ENCODE measurements at regions not wholly inside any gene's neighbourhood (a gene's known extent, or its start where the extent isn't known, plus 50 kb on each side); places are given as distances from the start of the nearest gene placed in this dataset.

- 42 to 60% methylated on average over 3 of the region's 3 CpGs for WGBS, 2 donors
- DNase-seq (no peak), ATAC-seq (no peak)
- TF ChIP-seq POLR2A (IDR thresholded peaks at IDR 0.05) (no peak), CTCF (IDR thresholded peaks at IDR 0.05) (no peak)
- Histone ChIP-seq H3K27ac (no peak overlapping the region), H3K36me3 (replicated peaks in 1 of 2; ENCODE audit: insufficient read depth in 1 of 2, low read depth in 2 of 2) (no peaks in the 10 kb centered on the region), H3K9me3 (no peaks in the 10 kb centered on the region), H3K27me3 (no peaks in the 10 kb centered on the region), H3K4me3 (no peak overlapping the region), H3K4me1 (no peaks in the 10 kb centered on the region)
- intact Hi-C loops (cut with DNase I): no loop called here
Observed at GRCh38 chr1:240705579-240705978, 93.6 kb upstream of the GREM2 start.

DNA sequence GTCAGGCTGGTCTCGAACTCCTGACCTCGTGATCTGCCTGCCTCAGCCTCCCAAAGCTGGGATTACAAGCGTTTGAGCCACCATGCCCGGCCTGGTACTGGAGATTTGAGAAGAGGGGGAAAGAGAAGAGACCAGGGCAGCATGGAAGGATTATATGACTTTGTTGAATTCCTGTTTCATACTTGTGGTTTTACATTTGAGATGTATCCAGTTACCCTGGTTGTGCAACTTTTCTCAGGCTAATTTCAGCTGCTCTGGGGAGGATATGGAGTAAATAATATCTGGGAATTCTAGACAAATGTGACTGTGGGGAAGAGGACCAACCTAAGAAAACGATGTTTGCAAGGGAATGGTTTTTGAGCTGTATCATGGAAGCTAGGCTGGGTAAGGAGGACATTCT, 89.5 kb upstream of the GREM2 start:
- no peaks in the 10 kb centered on the region for H3K9me3 ChIP-seq
- no peak for DNase-seq
- H3K36me3 ChIP-seq (replicated peaks in 1 of 2; ENCODE audit: insufficient read depth in 1 of 2, low read depth in 2 of 2): no peaks in the 10 kb centered on the region
- H3K27ac ChIP-seq: no peak overlapping the region
- ATAC-seq: no peak
- H3K4me3 ChIP-seq: no peak overlapping the region
- H3K27me3 ChIP-seq: no peaks in the 10 kb centered on the region
- intact Hi-C loops (cut with DNase I): no loop called here
- H3K4me1 ChIP-seq: no peaks in the 10 kb centered on the region
- 65 to 74% methylated on average over 5 of the region's 5 CpGs for WGBS, 2 donors
- TF ChIP-seq CTCF (IDR thresholded peaks at IDR 0.05) (no peak), POLR2A (IDR thresholded peaks at IDR 0.05) (no peak)

- Histone ChIP-seq H3K36me3 (replicated peaks in 1 of 2; ENCODE audit: insufficient read depth in 1 of 2, low read depth in 2 of 2) (no peaks in the 10 kb centered on the region), H3K9me3 (no peaks in the 10 kb centered on the region), H3K27ac (no peak overlapping the region), H3K4me1 (no peaks in the 10 kb centered on the region), H3K4me3 (no peak overlapping the region), H3K27me3 (no peaks in the 10 kb centered on the region)
- 83% methylated on average over 4 of the region's 4 CpGs for WGBS, 2 donors
- ATAC-seq (no peak), DNase-seq (no peak)
- intact Hi-C loops (cut with DNase I): no loop called here
- TF ChIP-seq CTCF (IDR thresholded peaks at IDR 0.05) (no peak), POLR2A (IDR thresholded peaks at IDR 0.05) (no peak)
Observed at GRCh38 chr1:240695416-240695815, 83.5 kb upstream of the GREM2 start.

DNA sequence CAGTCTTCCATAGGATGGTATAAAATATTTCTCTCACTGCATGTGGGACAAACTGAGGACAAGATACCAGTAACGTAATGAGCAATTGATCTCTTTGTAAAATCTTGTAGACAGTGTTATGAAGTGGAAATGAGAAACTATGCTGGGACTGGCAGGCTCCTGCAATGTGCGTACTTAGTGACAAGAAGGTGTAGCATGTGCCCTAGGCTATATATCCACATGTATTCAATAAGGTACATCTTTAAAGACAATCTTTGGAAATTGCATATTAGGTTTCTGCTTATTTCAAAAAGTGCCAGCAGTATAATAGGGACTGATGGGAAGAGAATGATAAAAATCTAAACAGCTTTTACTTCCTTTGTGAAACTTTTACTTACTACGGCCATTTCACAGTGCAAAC, 81.9 kb upstream of the GREM2 start:
- Histone ChIP-seq H3K27me3 (no peaks in the 10 kb centered on the region), H3K4me1 (no peaks in the 10 kb centered on the region), H3K36me3 (replicated peaks in 1 of 2; ENCODE audit: insufficient read depth in 1 of 2, low read depth in 2 of 2) (no peaks in the 10 kb centered on the region), H3K27ac (no peak overlapping the region), H3K4me3 (no peak overlapping the region), H3K9me3 (no peaks in the 10 kb centered on the region)
- TF ChIP-seq CTCF (IDR thresholded peaks at IDR 0.05) (no peak), POLR2A (IDR thresholded peaks at IDR 0.05) (no peak)
- WGBS, 2 donors: 38 to 54% methylated on average over 3 of the region's 3 CpGs
- DNase-seq (no peak), ATAC-seq (no peak)
- intact Hi-C loops (cut with DNase I): no loop called here

DNA sequence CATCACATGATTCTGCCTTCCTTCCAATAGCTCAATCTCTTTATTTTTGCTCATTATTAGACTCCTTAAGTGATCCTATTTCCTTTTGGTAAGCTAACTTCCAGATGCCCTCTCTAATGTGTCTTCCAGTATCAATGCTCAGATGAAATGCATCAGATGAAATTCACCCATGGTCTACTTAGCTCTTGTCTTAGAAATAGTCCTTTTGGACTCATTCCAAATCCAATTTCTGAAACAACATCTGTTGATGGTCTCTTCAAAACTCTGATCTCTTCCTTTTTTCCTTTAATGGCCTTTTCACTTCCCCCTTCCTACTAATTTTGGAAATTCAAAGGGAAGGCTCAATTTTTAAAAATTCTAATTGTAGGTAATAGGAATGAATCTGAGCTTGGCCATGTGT, 81.1 kb upstream of the GREM2 start:
- no peaks in the 10 kb centered on the region for H3K27me3 ChIP-seq
- H3K9me3 ChIP-seq: no peaks in the 10 kb centered on the region
- no peaks in the 10 kb centered on the region for H3K36me3 ChIP-seq (replicated peaks in 1 of 2; ENCODE audit: insufficient read depth in 1 of 2, low read depth in 2 of 2)
- no peak overlapping the region for H3K4me3 ChIP-seq
- H3K4me1 ChIP-seq: no peaks in the 10 kb centered on the region
- ATAC-seq (no peak), DNase-seq (no peak)
- no peak overlapping the region for H3K27ac ChIP-seq
- TF ChIP-seq POLR2A (IDR thresholded peaks at IDR 0.05) (no peak), CTCF (IDR thresholded peaks at IDR 0.05) (no peak)
- intact Hi-C loops (cut with DNase I): no loop called here

Data from body of pancreas (tissue), 4 donors.